SK-N-SH treated with all-trans-retinoic acid at 6 μM for 48 hours (cell line): ENCODE measurements at regions not wholly inside any gene's neighbourhood (a gene's known extent, or its start where the extent isn't known, plus 50 kb on each side); places are given as distances from the start of the nearest gene placed in this dataset.

Experiments
- ATAC-seq: fragments of 200-7000 bp; cut with Tn5 transposase; 3 replicates; pipeline ENCODE4 v1.9.1; 2020; ENCODE audit warnings: mild to moderate bottlenecking, moderate library complexity
- ARNTL ChIP-seq: fragments of 450-650 bp; formaldehyde crosslinking; IDR thresholded peaks from 2 replicates; pipeline ENCODE4 v1.5.0; 2020; ENCODE audit warnings: low read depth, mild to moderate bottlenecking, moderate library complexity, borderline replicate concordance
- BACH2 ChIP-seq: fragments of 250-450 bp; sonication (Bioruptor Pico); IDR thresholded peaks from 2 replicates; pipeline ENCODE4 v1.9.0; 2021; ENCODE audit warnings: mild to moderate bottlenecking, borderline replicate concordance
- CSDC2 ChIP-seq: fragments of 250-450 bp; sonication (Bioruptor Pico); IDR thresholded peaks from 2 replicates; pipeline ENCODE4 v1.5.0; 2020; ENCODE audit warnings: mild to moderate bottlenecking, moderate library complexity
- CSRNP3 ChIP-seq: fragments of 250-450 bp; sonication (Bioruptor Pico); IDR thresholded peaks from 2 replicates; pipeline ENCODE4 v1.5.1; 2021; ENCODE audit warnings: mild to moderate bottlenecking, moderate library complexity
- ESRRG ChIP-seq: fragments of 250-450 bp; sonication (Bioruptor Pico); IDR thresholded peaks from 2 replicates; pipeline ENCODE4 v1.6.1; 2021; ENCODE audit warnings: mild to moderate bottlenecking
- GLIS3 ChIP-seq: fragments of 250-450 bp; sonication (Bioruptor Pico); IDR thresholded peaks from 2 replicates; pipeline ENCODE4 v1.5.0; 2020; ENCODE audit warnings: mild to moderate bottlenecking, moderate library complexity
- ISL1 ChIP-seq: fragments of 250-450 bp; sonication (Bioruptor Pico); IDR thresholded peaks from 2 replicates; pipeline ENCODE4 v2.1.2; 2022; ENCODE audit warnings: mild to moderate bottlenecking, moderate library complexity
- OSR1 ChIP-seq: fragments of 250-450 bp; sonication (Bioruptor Pico); IDR thresholded peaks from 2 replicates; pipeline ENCODE4 v1.8.0; 2022; ENCODE audit warnings: moderate library complexity, mild to moderate bottlenecking, inconsistent platforms
- PPARA ChIP-seq: fragments of 250-450 bp; sonication (Bioruptor Pico); IDR thresholded peaks from 2 replicates; pipeline ENCODE4 v1.5.0; 2020; ENCODE audit warnings: mild to moderate bottlenecking, borderline replicate concordance
- RARB ChIP-seq: fragments of 250-450 bp; sonication (Bioruptor Pico); IDR thresholded peaks from 2 replicates; pipeline ENCODE4 v1.8.0; 2021; ENCODE audit warnings: mild to moderate bottlenecking, moderate library complexity
- SNAI2 ChIP-seq: fragments of 250-450 bp; sonication (Bioruptor Pico); IDR thresholded peaks from 2 replicates; pipeline ENCODE4 v1.5.0; 2020; ENCODE audit warnings: mild to moderate bottlenecking, moderate library complexity
- TCF4 ChIP-seq: fragments of 250-450 bp; sonication (Bioruptor Pico); IDR thresholded peaks from 2 replicates; pipeline ENCODE4 v1.8.0; 2021; ENCODE audit warnings: mild to moderate bottlenecking, moderate library complexity, borderline replicate concordance
- TSHZ2 ChIP-seq: fragments of 250-450 bp; sonication (Bioruptor Pico); IDR thresholded peaks from 2 replicates; pipeline ENCODE4 v1.5.0; 2020; ENCODE audit warnings: mild to moderate bottlenecking, moderate library complexity
- ZC3H10 ChIP-seq: fragments of 250-450 bp; sonication (Bioruptor Pico); IDR thresholded peaks from 2 replicates; pipeline ENCODE4 v1.5.1; 2021; ENCODE audit warnings: mild to moderate bottlenecking, moderate library complexity
- ZFP3 ChIP-seq: fragments of 250-450 bp; sonication (Bioruptor Pico); IDR thresholded peaks from 2 replicates; pipeline ENCODE4 v1.5.0; 2020; ENCODE audit warnings: mild to moderate bottlenecking, moderate library complexity
- ZFP30 ChIP-seq: fragments of 450-650 bp; formaldehyde crosslinking; IDR thresholded peaks from 2 replicates; pipeline ENCODE4 v1.5.0; 2022; ENCODE audit warnings: mild to moderate bottlenecking, moderate library complexity
- ZNF565 ChIP-seq: fragments of 450-650 bp; formaldehyde crosslinking; conservative IDR thresholded peaks from 2 replicates; pipeline ENCODE4 v1.5.0; 2020; ENCODE audit warnings: low read depth, mild to moderate bottlenecking, moderate library complexity
- ZNF8 ChIP-seq: fragments of 450-650 bp; formaldehyde crosslinking; IDR thresholded peaks from 2 replicates; pipeline ENCODE4 v1.5.0; 2020; ENCODE audit warnings: mild to moderate bottlenecking, moderate library complexity
- TF ChIP-seq, protein P1 (sequence below): fragments of 250-450 bp; sonication (Bioruptor Pico); IDR thresholded peaks from 2 replicates; pipeline ENCODE4 v1.8.0; 2020; ENCODE audit warnings: mild to moderate bottlenecking, moderate library complexity, borderline replicate concordance
- TF ChIP-seq, protein P2 (sequence below): fragments of 250-450 bp; sonication (Bioruptor Pico); IDR thresholded peaks from 2 replicates; pipeline ENCODE4 v1.8.0; 2021; ENCODE audit warnings: low read depth, mild to moderate bottlenecking, moderate library complexity, borderline replicate concordance
- TF ChIP-seq, protein P3 (sequence below): fragments of 250-450 bp; sonication (Bioruptor Pico); IDR thresholded peaks from 2 replicates; pipeline ENCODE4 v1.5.1; 2020; ENCODE audit warnings: low read depth, mild to moderate bottlenecking, moderate library complexity

DNA sequence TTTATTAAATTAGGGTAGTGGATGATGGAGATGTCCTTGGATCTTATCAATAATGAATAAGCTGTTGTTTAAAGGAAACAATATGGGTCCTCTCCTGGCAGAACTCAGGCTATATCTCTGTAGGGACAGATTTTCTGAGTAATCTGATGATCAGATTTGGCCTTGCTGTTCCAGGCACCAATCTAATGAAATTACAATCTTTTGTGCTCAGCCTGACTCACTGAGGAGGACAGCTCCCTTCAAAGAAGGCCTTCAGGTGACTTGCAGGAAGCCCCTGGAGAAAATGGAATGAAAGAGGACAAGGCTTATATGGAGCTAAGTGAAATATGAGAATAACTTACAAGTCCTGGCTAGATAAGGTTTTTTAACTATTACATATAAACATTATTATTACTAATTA is 486.4 kb upstream of the SORCS1 start:
- ATAC-seq = no peak
- TF ChIP-seq, protein P1, sequence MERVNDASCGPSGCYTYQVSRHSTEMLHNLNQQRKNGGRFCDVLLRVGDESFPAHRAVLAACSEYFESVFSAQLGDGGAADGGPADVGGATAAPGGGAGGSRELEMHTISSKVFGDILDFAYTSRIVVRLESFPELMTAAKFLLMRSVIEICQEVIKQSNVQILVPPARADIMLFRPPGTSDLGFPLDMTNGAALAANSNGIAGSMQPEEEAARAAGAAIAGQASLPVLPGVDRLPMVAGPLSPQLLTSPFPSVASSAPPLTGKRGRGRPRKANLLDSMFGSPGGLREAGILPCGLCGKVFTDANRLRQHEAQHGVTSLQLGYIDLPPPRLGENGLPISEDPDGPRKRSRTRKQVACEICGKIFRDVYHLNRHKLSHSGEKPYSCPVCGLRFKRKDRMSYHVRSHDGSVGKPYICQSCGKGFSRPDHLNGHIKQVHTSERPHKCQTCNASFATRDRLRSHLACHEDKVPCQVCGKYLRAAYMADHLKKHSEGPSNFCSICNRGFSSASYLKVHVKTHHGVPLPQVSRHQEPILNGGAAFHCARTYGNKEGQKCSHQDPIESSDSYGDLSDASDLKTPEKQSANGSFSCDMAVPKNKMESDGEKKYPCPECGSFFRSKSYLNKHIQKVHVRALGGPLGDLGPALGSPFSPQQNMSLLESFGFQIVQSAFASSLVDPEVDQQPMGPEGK (CRISPR knock-in tag) = no peak
- TF ChIP-seq TCF4 (CRISPR knock-in tag) = peak; percentile 42; the same call in 1 of the 2 replicates

DNA sequence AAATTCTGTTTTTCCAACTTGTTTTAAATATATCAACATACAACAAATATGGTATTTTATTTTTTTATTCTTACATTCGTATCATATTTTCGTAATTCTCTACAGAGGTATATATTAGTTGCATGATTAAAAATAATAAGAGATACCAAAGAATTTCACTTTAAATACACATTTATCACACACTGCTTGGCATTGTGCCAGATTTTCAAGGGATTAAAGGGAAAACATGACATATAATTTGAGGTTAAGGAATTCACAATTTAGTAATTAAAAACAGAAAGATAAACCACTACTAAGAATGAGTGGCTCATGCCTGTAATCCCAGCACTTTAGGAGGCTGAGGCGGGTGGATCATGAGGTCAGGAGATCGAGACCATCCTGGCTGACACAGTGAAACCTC is 484.7 kb upstream of the SORCS1 start:
- no peak for ATAC-seq
- no peak for TF ChIP-seq BACH2
- no peak for TF ChIP-seq GLIS3 (CRISPR knock-in tag)
- TF ChIP-seq, protein P1 (CRISPR knock-in tag) = no peak
- TF ChIP-seq ZC3H10 (CRISPR knock-in tag) = no peak
- TF ChIP-seq ZFP30 (CRISPR knock-in tag) = no peak
- no peak for TF ChIP-seq ESRRG (CRISPR knock-in tag)
- TF ChIP-seq ISL1 (CRISPR knock-in tag) = no peak
- no peak for TF ChIP-seq OSR1 (CRISPR knock-in tag)
- TF ChIP-seq, protein P2, sequence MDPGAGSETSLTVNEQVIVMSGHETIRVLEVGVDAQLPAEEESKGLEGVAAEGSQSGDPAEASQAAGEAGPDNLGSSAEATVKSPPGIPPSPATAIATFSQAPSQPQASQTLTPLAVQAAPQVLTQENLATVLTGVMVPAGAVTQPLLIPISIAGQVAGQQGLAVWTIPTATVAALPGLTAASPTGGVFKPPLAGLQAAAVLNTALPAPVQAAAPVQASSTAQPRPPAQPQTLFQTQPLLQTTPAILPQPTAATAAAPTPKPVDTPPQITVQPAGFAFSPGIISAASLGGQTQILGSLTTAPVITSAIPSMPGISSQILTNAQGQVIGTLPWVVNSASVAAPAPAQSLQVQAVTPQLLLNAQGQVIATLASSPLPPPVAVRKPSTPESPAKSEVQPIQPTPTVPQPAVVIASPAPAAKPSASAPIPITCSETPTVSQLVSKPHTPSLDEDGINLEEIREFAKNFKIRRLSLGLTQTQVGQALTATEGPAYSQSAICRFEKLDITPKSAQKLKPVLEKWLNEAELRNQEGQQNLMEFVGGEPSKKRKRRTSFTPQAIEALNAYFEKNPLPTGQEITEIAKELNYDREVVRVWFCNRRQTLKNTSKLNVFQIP = no peak
- TF ChIP-seq PPARA = no peak
- no peak for TF ChIP-seq CSRNP3

DNA sequence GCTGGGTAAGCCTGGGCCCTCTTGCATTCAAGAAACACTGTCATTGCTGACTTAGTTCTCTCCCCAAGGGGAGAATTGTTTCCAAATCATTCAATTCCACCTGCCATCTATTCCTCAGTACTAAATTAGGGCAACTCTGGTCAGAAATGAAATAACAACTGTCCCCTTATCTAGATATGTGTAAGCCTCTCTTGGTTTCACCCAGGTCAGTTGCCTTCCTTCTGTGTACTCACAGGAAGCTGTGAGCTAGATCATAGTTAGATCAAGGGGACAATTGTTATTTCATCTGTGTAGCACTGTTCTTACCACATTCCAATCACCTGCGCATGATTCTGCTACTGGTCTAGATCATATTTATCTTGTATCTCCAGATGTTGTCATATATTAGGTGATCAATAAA is 483.0 kb upstream of the SORCS1 start:
- ATAC-seq = no peak
- TF ChIP-seq, protein P1 (CRISPR knock-in tag) = no peak
- TF ChIP-seq CSDC2 = no peak
- no peak for TF ChIP-seq ZFP30 (CRISPR knock-in tag)
- no peak for TF ChIP-seq ZNF8 (CRISPR knock-in tag)
- TF ChIP-seq ZC3H10 (CRISPR knock-in tag) = no peak
- TF ChIP-seq ESRRG (CRISPR knock-in tag) = no peak
- TF ChIP-seq ISL1 (CRISPR knock-in tag) = no peak
- no peak for TF ChIP-seq TCF4 (CRISPR knock-in tag)
- TF ChIP-seq ARNTL (CRISPR knock-in tag) = no peak
- TF ChIP-seq, protein P3, sequence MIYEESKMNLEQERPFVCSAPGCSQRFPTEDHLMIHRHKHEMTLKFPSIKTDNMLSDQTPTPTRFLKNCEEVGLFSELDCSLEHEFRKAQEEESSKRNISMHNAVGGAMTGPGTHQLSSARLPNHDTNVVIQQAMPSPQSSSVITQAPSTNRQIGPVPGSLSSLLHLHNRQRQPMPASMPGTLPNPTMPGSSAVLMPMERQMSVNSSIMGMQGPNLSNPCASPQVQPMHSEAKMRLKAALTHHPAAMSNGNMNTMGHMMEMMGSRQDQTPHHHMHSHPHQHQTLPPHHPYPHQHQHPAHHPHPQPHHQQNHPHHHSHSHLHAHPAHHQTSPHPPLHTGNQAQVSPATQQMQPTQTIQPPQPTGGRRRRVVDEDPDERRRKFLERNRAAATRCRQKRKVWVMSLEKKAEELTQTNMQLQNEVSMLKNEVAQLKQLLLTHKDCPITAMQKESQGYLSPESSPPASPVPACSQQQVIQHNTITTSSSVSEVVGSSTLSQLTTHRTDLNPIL (CRISPR knock-in tag) = no peak
- TF ChIP-seq, protein P2 = no peak
- TF ChIP-seq ZFP3 (CRISPR knock-in tag) = no peak
- no peak for TF ChIP-seq ZNF565 (CRISPR knock-in tag)
- TF ChIP-seq PPARA = no peak
- TF ChIP-seq TSHZ2 = no peak
- TF ChIP-seq GLIS3 (CRISPR knock-in tag) = no peak
- TF ChIP-seq OSR1 (CRISPR knock-in tag) = no peak
- no peak for TF ChIP-seq BACH2
- TF ChIP-seq SNAI2 = no peak
- no peak for TF ChIP-seq RARB (CRISPR knock-in tag)
